HG03442 (cell line): ENCODE measurements at regions not wholly inside any gene's neighbourhood (a gene's known extent, or its start where the extent isn't known, plus 50 kb on each side); places are given as distances from the start of the nearest gene placed in this dataset.

Experiments
- ATAC-seq: cut with Tn5 transposase; IDR thresholded peaks from one replicate; pipeline ENCODE4 v1.9.1; 2021; ENCODE audit warnings: mild to moderate bottlenecking, moderate library complexity; ENCODE audit not compliant: unreplicated experiment

DNA sequence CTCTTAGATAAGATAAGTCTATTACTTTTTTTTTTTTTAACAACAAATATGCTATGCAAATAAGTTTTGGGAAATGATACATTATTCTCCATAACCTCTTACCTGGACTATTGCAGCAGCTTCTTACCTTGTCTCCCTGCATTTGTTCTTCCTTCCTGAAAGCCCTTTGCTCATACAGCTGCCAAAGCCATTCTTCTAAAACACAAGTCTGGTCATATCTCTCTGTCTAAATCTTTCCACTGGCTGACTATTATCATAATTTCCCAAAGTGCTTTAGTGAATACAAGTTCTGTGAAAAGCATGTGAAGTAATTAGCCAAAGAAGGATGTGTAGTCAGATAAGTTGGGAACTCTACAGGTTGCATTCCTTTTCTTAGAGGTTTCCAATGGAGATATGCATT is 115.4 kb upstream of the CNTLN start:
- ATAC-seq, result no peak

DNA sequence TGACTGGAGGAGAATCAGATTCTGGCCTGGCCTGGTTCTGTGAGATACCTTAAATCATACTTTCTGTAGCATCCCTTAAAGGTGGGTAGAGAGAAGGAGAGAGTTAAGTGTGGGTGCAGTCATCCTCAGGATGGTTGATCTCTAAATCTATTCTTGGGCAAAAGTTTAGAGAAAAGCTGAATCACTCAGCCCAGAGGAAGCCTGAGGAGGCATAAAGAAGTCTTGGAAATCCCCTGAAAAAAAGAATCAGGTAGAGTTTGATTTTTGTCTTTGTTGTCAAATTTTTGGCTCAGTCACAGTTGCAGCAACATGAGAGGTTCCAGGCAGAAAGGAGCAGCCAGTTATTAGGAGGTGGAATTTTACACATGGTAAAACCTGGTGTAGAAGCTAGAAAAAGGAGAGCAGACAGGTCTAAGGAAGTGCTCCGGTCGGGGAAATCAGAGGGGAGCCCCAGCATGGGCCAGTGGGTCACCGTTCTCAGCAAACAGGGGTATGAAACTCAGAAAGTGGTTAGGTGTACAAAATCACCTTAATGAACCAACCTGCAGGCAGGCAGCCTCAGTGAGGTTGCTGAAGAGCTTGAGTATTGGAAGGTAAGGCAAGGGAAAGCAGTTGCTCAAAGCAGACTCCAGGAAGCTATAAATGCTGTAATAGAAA is 116.2 kb upstream of the CNTLN start:
- no peak for ATAC-seq

DNA sequence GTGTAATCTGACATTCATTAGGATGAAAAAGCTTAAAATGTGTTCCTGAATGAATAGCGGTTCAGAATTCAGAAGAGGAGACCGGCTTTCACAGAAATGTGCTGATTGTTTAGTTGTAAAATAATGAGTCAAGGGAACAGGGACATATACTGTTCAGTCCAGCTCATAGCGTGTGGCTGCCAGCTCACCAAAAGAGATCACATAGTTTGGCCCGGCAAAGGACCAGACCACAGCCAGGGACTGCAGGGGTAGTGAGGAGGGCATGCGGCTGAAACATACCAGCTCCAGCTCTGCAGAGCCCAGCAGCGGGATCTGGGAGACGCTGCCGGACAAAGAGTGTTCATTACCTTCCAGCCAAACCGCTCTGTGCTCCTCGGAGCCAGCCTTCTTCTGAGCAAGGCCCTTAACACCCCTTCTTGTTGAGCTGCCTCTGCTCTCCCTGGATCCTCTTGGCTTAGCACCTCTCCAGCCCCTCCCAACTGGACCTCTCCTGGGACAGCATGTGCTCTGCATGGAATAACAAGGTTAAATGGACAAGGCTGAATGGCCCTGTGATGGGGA is 116.8 kb upstream of the CNTLN start:
- no peak for ATAC-seq

DNA sequence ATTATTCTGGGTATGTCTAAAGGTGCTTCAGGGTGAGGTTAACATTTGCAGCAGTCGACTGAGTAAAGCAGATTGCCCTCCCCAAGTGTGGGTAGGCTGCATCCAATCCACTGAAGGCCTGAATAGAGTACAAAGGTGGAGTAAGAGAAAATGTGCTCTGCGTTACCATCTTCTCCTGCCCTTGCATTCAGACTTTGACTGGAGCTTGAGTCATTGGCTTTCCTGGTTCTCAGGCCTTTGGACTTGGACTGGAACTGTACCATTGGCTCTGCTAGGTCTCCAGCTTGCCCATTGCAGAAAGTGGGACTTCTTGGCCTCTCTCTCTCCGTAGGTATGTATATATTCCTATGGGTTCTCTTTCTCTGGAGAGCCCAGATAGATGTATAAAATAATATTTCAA is 120.9 kb upstream of the CNTLN start:
- no peak for ATAC-seq

DNA sequence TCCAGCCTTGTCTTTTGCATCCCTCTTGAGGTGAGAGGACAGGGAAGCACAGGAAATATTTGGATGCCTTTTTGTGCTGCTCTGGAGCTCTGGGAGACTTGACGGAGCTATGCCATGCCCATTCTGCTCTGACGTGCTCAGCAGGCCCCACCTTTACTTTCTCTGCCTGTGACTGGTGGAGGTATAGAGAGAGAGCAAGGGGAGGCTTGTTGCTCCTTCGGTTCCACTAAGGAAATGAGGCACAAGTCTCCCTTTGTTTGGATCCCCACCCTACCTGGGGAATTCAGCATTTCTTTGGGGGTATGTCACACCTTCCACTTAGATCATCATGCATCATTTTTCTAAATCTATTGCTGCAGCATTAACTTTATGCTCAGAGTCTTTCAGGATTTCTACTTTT is 121.8 kb upstream of the CNTLN start:
- ATAC-seq, result no peak

DNA sequence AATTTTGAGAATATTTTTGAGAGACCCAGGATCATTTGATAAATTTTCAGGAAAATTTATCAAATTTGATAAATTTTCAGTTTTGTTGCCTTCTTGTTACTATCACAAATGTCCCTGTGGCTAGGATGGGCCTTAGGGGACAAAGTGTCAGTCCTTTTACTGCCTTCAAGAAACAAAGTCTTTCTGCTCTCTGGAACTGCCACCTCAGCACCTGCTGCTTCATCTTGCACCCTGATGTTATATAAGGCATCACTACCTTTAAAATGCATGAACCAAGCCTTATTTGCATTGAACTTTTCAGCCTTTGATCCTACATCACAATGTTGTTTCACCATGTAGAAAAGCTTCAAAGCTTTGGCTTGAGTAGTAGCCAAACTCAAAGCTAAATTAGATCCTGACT is 123.0 kb upstream of the CNTLN start:
- ATAC-seq, result no peak

DNA sequence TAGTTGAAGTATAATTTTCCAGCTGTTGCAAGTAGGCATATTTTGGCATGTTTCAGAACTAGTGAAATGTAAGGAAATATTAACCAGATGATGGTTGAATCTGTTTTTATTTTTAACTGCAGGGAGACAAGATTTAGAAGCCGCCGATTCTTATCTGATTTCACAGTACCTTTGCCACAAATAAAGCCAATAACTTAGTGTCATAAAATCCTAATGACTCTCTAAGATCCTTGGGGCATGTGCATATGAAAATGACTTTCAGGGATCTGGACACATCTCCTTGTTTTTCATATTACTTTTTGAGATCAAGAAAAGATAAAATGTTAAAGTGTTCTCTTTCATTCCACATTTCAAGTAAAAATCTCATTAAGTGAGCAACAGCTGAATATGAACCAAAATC is 125.8 kb upstream of the CNTLN start:
- ATAC-seq, result no peak

DNA sequence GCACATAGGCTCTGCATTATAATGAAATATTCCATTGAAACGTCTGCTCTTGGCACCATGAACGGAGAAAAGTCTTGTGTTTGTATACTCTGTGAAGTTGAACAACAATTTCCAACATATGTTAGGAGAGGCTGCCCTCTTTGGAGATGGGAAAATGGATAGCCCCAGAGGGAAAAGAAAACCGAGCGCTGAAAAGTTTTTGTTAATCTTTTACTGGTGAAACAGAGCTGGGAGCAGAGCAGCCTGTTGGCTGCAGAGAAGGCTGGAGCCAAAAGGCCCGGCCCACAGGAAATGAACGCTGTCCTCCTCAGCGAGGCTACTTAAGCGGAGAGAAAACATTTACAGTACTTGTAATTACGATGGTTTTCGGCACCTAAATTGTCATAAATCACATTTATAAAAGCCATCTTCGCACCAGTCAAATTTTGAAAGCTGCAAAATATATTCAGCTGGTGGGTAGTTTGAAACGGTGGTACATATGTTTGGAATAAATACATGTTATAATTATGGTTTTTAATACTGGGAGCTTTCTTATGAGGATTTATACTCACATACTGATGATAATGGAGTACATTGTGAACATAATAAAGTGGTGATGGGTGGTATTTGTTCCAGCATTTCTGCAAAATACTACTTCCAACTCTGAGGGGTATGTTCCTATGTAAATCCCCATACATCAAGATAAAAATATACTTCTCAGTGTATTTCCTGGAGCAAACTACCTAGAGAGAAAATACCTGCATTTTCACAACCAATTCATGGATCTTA is 129.6 kb upstream of the CNTLN start:
- ATAC-seq, result no peak

DNA sequence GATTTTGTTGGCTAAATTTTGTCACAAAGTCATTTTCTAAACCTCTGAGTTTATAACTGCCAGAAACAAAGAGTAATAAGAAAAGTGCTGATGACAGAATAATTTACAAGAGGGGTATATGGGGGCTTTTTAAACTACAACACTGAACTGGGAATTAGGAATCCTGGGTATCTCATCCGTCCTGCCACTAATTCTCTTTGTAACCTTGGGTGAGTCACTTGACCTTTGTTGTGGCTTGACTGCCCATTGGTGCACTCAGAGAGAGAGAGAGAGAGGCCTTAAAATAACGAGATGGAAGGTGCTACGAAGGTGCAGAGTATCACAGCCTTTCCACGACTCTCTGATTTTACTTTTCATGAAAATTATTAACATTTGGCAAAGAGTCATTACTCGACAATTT is 130.3 kb upstream of the CNTLN start:
- no peak for ATAC-seq

DNA sequence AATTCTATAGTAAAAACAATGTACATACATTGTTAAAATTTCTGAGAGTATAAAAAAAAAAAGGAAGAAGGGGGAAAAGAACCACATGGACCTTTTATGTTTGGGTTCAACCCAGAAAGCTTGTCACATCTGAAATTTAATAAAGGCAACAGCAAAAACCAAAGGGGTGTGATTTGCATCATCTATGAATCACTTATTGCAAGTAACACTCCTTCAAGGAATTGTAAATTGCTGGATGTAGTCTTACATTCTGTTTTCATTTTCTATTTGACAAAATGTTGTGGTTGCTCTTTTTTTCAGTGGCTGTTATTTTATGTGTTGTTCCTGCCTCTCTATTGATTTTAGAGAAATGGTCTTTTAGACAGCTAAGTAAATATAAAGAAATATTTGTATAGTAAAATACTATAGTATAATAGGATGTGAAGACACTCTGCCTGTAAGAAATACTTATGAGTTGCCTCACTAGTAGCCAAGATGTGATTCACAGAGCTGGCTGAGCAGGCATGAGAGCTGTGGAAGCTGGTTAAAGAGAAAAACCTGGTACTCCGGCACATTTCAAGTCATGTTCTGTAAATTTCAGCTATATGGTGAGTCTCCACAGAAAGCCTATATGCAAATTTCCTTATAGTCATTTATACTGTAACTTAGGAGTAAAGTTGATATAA is 131.1 kb upstream of the CNTLN start:
- no peak for ATAC-seq

DNA sequence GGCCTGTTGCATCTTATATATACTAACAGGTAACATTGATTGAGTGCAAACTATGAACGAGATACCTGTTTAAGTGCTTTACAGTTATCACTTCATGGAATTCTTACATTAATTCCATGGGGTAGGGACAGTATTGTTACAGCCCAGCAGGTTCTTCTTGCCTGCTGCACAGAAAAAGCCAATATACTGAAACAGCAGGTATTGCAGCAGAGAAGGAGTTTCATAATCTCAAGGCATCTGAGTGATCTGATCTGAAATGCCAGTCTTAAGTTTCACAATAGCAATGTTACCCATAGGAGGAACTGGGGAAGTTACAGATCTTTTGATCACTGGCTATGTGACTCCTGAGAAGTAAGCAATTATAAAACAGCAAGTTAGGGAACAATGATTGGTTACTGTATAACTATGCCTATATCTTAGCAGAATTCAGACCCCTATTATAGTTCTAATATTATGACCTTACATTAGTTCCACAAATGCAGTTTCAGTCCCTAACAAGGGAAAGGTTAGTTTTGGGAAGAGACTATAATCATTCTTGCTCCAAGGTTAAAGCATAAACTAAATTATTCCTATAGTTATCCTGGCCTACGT is 126.5 kb upstream of the BNC2 start:
- ATAC-seq, result no peak

DNA sequence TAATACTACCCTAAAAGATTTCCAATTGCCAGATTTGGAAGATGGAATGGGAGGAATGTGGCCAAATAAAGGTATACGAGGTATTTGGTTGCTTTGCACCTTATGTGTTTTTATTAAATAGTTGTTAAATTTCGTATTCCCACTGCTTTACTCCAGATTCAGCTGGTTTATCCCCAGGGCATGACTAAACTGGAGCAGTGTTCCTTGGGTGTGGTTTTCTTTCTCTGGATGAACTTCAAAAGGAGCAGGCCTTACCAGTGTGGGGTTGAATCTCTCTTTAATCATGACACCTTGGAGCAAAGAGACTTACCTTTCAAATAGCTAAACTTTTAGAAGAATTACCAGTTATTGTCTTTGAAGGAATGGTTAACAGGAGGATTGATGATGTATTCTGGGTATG is 121.7 kb upstream of the BNC2 start:
- ATAC-seq, result no peak

DNA sequence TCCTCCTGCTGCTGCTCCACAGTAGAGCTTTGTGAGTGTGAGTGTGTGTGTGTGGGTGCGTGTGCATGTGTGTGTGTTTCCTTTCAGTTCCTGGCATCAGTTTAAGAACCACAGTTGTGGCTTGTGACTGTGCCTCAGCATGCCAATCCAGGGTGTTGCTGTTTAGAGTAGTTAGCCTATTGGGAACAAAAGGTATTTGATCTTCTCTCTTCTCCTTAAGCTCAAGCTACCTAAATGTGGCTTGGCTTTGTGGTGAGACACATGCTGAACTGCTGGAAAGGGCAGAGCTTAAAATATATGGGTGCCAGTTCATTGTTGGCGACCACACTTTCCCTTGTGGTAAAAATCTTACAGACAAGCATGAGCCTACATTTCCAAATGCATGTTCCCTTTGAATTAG is 116.6 kb upstream of the BNC2 start:
- no peak for ATAC-seq

DNA sequence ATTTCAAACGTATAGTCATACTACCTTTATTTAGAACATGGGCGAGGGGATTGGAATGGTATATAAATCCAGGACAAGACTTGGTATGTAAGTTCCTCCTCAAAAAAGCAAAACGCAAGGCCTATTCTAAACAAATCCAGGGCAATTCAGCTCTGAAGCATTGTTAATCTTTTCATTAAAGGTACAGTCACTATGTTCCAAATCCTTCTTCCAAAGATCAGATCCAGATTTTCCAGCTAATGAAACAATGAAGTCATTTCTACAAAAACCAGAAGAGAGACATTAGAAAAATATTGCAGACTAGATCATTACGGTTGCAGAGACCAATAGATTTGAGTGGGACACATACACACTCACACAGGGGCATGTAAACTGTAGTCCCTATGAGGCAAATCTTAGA is 116.1 kb upstream of the BNC2 start:
- ATAC-seq, result no peak

DNA sequence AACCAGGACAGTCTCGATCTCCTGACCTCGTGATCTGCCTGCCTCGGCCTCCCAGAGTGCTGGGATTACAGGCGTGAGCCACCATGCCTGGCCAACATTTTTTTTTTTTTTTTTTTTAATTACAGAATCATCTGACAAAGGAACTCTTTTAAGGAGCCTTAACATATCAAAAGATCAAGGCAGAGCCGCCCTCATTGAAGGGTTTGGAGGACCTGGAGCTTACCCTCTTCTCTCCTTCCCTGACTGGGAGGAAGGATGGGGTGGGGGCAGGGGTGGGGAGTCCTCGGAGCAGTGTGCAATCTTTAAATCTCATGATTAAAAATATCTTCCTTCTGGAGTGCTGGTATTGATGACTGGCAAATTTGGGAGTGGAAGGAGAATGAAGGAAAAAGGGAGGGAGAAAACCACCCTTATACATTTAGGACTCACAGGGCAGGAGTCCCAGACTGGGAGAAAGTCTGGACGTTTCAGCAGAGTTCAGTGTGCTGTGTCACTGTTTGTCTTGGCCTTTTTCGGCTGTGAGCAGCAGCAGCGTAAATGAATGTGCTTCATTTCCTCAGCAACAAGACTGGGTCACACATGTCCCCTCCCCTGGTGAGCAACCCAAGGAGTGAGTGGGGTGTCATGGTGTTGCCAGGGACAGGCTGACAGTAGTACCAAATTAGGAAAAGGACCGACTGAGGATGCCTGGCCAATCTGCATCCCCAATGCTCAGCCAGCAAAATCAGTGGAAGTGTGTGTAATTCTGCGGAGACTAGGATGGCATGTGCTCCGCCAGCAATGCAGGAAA is 115.3 kb upstream of the BNC2 start:
- ATAC-seq, result no peak

DNA sequence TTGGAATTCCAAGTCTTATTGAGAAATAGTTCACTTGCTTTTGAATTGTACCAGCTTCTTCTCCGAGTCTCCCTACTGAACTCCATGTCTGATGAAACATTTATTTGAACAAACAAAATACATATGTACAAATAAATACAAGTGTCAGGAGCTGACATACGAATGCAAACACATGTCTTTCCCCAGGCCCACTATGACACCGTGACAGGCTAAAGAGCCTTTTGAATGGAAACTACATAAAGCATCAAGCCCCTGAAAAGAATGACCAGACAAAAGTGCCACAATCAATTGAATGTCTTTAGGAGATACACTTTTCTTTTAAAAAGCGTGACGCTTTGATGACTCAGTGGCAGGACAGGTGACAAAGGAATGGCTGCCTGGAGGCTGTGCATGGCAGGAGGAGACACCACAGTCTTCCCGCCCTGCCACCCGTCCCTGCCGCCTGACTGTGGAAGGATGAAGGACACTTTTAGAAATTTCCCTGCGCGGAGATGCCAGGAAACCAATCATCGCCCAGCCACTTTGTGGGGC is 112.4 kb upstream of the BNC2 start:
- no peak for ATAC-seq

DNA sequence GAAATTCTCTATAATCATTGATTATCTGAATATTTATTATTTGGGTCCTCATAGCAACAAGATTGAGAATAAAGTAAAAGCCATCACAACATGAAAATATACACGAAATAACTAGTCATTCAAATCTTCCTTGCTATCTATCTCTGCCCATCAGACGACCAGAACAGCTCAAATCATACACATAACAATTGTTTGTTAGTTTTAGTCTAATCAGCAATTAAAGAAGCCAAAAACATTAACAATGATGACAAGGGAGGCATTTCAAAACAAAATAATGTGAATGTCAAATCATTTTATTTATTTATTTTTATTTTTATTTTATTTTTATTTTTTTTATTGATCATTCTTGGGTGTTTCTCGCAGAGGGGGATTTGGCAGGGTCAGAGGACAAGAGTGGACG is 106.0 kb upstream of the BNC2 start:
- ATAC-seq, result no peak

DNA sequence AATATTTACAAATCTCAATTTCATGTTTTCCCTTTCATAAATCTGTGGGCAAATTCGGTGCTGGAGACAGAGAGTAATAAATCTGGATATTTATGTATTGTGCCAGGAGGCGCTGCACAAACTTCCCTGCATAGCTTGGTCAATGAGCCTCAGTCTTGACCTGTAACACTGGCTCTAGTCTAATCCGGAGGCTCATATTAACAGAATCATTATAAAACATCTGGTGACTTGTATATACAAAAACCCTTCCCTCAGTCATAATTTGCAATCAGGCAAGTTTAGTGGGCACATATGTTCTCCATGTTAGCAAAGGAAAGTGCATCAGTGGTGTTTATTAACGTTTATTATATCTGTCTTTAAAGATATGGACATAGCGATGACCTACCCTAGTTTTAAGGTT is 104.0 kb upstream of the BNC2 start:
- no peak for ATAC-seq

DNA sequence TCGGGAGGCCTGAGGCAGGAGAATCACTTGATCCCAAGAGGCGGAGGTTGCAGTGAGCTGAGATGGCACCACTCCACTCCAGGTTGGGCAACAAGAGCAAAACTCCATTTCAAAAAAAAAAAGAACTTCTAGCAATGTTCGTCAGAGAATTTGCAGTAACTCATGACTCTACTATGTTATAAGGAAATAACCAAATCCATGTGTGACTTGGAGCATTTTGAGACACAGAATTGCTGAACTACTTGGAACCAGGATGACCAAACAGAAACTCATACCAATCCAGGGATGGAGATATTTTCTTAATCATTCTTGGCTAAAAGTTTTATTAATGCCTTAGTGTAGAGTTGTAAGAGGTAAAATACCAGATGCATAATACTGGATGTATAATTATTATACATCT is 99.9 kb upstream of the BNC2 start:
- no peak for ATAC-seq

DNA sequence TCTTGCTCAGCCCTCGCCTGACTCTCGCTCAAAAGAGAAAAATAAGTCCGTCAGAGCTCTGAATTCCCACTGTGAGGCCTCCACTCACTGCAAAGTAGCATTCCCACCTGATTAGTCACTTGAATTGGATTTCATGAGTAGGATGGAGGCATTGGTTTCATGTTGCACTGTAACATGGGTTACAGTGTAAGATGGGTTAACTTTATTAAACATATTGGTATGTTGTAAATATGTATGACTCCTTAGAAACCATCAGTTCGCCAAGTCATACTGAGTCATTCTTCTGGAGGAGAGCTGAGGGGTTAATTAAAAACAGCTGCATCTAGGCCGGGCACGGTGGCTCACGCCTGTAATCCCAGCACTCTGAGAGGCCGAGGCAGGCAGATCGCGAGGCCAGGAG is 93.8 kb upstream of the BNC2 start:
- no peak for ATAC-seq

DNA sequence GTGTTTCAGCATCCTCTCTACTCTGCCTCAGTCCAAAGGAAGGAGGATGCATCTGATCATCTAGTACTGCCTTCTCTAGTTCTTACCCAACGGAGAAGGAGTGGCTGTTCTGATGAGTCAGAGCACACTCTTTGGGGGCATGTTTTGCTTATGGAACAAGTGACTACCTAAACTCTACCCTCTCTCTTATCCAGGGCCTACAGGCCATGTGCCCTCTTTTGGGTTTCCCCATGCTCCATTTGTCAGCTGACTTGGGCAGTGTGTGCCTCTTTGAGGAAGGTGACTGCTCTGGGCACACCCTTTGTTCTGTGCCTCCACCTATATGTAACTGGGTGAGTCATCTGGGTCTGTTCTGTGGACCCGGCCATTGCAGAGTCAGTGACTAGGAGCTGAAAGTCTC is 89.6 kb upstream of the BNC2 start:
- no peak for ATAC-seq
